GM13976 (cell line): ENCODE measurements at regions not wholly inside any gene's neighbourhood (a gene's known extent, or its start where the extent isn't known, plus 50 kb on each side); places are given as distances from the start of the nearest gene placed in this dataset.

ENCODE experiments used
- DNase-seq: peaks from one replicate; pipeline ENCODE4 v3.0.0; 2012; ENCODE audit warnings: low spot score
- CTCF ChIP-seq: IDR thresholded peaks from 2 replicates; pipeline ENCODE4 v1.5.1; 2012; ENCODE audit warnings: borderline replicate concordance, mild to moderate bottlenecking; ENCODE audit not compliant: insufficient read depth; ENCODE audit errors: extremely low read depth, missing control alignments, control extremely low read depth
- in situ Hi-C: fragments of 300-500 bp; cut with MboI; formaldehyde crosslinking; loops from one replicate; pipeline ENCODE4 v1.12.0; 2022; ENCODE audit warnings: low sequenced_read_pairs, mixed read lengths, inconsistent platforms; ENCODE audit not compliant: unreplicated experiment

- in situ Hi-C loops: no loop called here
- no peak for DNase-seq
Measured at GRCh38 chr1:192939440-192939839, 119.7 kb downstream of the UCHL5 start.

GRCh38 chr1:192940658-192941057, 118.5 kb downstream of the UCHL5 start:
- no peak for TF ChIP-seq CTCF
- in situ Hi-C loops: no loop called here
- DNase-seq: no peak

More at GRCh38 chr1:192939440-192939839, 119.7 kb downstream of the UCHL5 start:
- TF ChIP-seq CTCF: no peak

GRCh38 chr1:192941722-192942411, 117.3 kb downstream of the UCHL5 start:
- in situ Hi-C loops: no loop called here
- no peak for DNase-seq
- TF ChIP-seq CTCF: no peak

- no peak for DNase-seq
- TF ChIP-seq CTCF: no peak
- in situ Hi-C loops: no loop called here
Measured at GRCh38 chr1:192943108-192943507, 116.1 kb downstream of the UCHL5 start.

- TF ChIP-seq CTCF: no peak
- DNase-seq: no peak
- in situ Hi-C loops: no loop called here
Measured at GRCh38 chr1:192943522-192943921, 115.6 kb downstream of the UCHL5 start.

- DNase-seq: no peak
- TF ChIP-seq CTCF: no peak
- in situ Hi-C loops: no loop called here
Measured at GRCh38 chr1:192945390-192946130, 113.6 kb downstream of the UCHL5 start.
